HG03097 (cell line): ENCODE measurements at regions not wholly inside any gene's neighbourhood (a gene's known extent, or its start where the extent isn't known, plus 50 kb on each side); places are given as distances from the start of the nearest gene placed in this dataset.

Experiments
- ATAC-seq: cut with Tn5 transposase; IDR thresholded peaks from one replicate; pipeline ENCODE4 v1.9.1; 2021; ENCODE audit not compliant: unreplicated experiment, low FRiP score

DNA sequence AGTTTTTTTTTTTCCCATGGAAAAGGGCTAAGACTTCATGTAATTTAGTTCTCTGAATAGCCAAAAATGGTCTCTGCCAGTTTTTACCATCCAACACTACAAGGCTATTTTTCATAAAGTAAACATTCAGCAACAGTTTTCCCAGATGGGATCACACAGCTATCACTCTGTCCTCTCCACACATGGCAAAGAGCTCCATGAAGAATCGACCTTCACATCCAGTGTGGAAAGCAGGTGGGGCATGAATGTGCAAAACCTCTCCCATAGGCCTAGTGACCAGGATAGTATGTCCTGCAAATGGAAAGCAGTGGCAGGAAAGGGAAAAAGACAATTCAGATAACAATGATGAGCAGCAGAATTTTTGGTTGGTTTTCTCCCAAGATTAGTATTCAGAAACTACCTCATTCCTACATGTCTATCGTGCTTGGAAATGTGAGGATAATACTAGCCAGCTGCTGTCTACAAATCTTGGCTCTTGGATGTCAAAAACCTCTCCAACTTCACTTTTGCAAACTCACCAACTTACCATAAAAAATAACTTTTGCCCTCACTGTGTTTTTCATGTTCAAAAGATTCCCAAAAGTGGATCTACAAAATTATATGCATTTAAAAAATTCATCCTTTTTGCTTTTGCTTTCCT, 159.7 kb upstream of the MCHR2 start:
- no peak for ATAC-seq

DNA sequence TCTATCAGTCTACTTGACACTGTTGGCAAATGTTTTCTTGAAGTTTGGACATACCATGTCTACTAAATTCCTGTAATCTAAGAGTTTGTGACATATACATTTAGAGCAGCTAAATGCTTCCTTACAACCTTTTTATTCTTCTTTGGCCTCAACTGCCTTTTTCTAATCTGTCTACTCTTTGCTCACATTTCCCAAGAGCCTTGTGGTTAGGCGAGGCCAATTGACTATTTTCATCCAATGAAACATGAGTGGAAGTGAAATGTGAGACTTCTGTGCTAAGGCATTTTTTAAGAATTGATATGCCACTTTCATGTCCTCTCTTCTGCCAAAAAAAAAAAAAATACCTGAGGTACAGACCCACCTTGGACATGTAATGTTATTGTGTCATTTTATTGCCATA, 158.2 kb upstream of the MCHR2 start:
- ATAC-seq, result no peak

DNA sequence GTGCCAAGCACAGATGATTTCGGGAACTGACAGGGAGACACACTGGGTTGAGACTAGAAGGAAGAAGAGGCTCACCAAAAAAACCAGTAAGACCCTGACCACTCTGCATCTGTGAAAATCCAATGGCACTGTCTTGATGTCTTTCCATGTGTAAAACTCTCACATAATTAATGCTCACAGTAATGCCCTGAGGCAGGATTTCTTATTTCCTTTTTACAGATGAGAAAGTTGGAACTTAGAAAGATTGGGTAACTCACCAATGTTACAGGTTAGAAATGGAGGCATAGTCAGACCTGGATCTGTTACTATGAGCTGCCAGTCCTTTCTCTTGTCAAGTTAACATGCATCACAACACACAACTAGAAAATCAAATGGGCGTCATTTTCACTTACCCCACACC, 151.0 kb upstream of the MCHR2 start:
- ATAC-seq, result no peak

DNA sequence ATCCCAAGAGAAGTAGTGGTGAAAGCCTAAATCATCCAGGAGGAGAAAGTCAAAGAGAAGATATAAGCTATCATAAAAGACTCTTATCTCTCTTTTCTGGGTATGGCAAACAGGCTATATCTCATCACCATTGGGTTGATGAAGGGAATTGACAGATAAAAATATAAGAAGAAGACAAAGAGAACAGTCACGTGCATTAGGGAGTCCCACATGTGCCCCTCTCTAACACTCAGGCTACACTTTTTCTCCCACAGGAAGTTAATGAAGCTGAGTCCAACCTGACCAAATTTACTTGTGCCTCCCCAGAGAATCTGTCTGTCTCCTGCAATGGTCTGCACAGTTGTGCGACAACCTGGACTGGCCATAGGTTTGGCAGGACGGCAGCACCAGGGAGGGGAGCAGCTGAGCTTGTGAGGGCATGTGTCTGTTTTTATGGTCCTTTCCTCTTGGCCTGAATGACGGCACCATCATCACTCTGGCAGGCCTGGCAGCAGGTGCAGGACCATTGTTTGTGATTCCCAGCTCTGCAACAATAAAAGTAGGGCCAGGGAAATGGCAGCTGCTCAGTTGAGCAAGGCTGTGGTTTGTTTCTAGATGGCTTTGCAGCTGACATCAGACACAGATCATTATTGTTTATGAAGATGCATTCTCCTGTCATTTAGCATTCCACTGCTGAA, 144.5 kb upstream of the MCHR2 start:
- ATAC-seq, result no peak

DNA sequence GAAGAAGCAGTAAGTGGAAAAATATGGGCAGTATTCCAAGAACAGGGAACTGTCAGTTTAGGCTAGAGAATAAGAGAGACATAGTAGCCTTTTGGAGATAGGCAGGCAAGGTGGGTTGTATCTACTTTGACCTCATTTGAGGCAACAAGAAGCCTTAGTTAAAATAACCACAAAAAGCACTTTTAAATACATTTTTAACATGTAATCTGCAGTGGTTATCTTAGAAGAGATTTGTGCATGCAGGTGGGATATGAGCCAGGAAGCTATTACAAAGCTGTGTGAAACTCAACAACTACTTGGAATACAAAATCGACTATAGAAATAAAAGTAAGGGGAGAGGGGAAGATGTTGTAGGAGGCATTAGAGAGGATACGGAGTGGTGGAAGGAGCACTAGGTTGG, 143.7 kb upstream of the MCHR2 start:
- no peak for ATAC-seq

DNA sequence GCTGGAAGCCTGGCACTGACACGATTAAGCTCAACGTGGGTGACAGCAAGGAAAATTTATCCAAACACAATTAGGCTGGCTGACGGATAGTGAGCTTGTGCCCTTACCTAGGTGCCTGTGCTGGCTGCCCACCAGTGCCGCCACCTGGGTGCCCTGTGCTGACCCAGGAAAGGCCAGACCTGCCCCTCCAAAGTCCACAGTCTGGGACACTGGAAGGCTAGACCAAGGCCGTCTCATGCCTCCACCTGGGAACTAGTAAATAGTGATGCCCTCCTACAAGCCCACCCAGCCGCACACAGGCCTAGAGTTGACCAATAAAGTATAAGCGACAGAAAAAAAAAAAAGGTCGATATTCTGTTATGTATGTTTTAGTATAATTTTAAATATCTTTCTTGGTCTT, 142.6 kb upstream of the MCHR2 start:
- ATAC-seq, result no peak

DNA sequence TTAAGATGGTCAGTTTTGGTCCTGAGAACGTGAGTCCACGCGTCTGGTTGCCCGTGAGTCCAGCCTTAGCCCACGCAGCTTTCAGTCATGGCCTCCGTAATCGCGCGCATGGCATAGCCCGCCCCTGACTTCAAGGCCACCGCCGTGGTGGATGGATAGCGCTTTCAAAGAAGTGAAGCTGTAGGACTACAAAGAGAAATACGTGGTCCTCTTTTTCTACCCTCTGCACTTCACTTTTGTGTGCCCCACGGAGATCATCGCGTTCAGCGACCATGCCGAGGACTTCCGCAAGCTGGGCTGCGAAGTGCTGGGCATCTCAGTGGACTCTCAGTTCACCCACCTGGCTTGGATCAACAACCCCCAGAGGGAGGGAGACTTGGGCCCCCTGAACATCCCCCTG, 142.0 kb upstream of the MCHR2 start:
- ATAC-seq, result no peak

DNA sequence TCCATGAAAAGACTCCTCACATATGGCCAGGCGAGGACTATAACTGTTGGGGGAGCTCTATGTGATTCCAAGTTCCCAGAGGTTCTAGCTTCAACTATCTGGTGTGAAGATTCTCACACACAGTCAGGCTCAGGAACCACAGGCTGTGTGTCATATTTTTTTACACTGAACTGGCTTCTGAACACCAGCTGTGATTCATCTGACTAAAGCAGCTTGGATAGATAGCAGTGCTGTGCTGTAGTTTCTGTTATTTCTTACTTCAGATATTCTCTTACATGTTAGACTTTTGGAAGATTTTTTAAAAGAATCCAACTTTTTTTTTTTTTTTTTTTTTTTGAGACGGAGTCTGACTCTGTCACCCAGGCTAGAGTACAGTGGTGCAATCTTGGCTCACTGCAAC, 140.7 kb upstream of the MCHR2 start:
- no peak for ATAC-seq

DNA sequence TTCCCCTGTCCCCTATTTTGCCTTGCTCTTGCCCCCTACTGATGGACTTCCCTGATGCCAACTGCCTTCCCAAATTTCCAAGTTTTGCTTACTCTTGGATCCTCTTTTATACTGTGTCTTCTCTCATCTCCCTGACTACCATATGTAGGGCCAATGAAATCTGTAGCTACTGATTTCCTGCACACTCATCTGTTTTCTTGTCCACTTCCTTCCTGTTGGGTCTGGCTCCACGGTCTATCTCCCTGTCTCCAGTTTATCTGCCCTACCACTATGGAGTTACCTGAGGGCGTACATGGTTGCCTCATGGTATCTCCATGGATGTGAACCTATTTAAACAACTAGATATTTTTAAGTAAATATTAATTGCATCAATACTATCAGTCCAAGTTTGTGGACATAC, 140.3 kb upstream of the MCHR2 start:
- no peak for ATAC-seq

DNA sequence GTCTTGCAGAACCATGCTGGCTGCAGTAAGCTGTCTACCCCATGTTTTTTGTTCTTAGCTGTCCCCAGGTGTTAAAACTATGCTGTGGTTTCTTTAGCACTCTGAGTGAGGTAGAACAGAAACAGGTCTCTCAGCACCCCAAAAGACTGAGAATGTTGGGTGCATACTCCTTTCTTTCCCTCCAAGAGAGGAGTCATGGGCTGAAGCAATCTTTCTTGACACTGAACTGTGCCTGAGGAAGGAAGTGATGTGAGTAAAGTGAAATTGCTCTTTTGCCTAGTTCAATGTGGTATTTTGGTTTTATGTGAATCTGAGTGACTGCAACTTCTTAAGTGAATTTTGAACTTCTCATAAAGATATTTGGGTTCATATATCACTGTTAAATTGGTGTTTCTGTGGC, 138.0 kb upstream of the MCHR2 start:
- ATAC-seq, result no peak

DNA sequence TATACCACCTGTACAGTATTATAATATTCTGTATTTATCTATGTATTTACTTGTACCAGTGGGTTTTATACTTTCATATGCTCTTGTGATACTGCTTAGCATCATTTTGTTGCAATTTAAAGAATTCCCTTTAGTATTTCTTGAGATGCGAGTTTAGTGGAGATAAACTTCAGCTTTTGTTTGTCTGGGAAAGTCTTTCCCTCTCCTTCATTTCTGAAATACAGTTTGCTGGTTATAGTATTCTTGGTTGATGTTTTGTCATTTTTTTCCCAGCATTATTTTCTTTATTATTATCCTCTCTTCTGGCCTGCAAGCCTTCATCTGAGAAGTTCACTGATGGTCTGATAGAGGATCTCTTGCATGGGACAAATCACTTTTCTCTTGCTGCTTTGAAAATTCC, 136.6 kb upstream of the MCHR2 start:
- no peak for ATAC-seq

DNA sequence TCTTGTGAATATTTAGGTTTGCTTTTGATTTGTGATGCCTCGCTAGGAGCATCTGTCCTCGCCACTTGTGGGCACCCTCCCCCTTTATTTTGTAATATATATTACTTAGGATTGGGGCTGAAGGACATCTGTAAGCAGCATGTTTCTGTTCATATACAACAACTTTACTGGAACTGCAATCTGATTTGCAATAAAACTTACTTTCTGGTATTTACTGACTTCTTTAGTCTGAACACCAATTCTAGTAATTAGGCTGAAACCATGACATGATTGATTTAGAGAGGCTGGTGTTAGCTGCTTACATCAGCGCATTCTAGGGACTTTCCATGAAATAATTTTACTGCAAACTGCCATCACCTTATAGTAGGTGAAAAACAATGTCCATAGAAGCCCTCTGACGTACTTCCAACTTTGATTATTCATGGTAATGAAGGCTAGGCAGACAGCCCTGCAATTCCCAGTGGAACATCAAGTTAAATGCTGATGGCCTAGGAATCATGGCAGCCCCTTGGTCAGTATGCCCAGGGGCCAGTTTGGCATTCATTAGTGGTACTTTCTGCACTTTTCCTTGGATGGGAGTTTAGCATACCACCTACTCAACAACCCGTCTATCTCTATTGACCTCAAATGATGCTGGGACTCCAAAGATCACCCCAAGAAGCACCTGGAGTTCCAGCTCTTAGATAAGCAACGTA, 132.9 kb upstream of the MCHR2 start:
- no peak for ATAC-seq

DNA sequence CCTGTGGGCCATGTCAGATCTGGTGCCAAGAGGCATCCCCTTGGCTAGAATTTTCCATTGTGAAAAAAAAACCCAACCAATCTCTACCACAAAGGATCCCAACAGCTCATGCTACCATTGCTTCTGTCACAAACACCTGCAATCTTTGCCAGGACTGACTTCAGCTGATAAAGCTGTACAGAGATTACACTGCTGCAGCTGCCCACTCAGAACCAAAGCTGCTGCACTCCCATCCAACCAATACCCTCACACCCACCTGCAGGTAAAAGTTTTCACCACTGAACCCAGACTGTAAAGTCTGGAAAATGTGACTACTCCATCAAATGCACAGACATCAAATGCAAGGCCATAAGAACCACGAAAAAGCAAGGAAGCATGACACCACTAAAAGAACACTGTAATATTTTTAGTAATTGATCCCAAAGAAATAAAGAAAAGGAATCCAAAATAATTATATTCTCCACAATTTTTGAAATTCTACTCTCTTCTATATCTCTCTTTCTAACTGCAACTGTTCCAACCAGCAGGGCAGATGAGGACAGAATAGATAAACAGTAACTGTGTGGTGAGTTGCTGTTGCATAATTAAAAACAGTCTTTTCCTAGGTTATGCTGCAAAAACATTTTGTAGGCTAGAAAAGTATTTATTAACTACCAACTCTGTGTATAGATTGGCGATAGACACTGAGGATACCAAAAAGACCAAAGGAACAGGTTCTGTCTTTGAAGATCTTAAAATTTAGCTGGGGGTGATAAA, 128.0 kb upstream of the MCHR2 start:
- no peak for ATAC-seq

DNA sequence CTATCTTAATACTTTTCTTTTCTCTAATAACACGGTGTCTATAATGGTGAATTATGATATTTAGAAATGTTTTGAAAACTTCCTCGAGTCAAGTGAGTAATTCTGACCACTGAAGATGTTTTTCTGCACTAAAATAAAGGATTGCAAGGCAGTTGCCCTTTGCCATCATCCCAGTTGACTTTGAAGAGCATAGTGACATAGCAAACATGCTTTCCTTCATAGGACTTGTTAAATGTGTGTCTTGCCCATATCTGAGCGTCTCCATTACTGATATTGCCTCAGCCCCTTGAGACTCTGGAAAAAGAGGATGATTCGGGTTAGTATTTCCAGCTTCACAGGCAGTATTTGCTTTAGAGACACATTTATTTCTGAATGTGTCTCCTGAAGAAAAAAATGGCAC, 125.2 kb upstream of the MCHR2 start:
- no peak for ATAC-seq

DNA sequence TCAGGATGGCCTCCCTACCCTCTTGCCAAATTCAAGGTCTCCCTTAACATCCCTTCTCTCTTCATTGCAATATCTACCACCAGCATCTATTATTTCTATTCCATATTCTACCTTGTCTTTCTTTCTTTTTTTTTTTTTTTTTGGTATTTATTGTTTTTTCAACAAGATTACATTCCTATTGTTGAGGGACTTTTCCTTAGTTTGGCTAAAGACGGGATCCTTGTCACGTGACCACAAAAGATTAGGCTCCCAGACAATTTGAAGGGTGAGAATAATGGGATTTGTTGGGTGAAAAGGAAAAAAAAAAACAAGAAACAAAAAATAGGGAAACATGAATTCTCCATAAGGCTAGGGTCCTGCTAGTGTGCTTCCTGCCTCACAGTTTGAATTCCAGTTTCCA, 124.3 kb upstream of the MCHR2 start:
- no peak for ATAC-seq

DNA sequence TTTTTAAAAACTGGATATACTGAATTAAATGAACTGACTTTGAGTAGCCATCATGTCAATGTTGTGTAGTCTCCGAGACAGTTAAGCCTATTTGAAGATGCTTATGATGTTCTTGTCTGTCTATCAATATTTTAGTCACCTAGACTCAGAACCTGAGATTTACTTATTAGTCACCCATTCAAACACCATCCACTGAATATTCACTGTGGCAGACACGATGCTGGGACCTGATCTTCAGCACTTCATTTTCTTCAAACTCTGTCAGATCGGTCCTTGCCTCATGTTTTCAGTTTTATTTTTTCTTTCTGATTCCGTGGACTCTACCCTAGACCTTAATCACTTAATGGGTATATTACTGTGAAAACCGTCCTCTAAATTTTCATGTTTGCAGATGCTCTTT, 123.7 kb upstream of the MCHR2 start:
- no peak for ATAC-seq

DNA sequence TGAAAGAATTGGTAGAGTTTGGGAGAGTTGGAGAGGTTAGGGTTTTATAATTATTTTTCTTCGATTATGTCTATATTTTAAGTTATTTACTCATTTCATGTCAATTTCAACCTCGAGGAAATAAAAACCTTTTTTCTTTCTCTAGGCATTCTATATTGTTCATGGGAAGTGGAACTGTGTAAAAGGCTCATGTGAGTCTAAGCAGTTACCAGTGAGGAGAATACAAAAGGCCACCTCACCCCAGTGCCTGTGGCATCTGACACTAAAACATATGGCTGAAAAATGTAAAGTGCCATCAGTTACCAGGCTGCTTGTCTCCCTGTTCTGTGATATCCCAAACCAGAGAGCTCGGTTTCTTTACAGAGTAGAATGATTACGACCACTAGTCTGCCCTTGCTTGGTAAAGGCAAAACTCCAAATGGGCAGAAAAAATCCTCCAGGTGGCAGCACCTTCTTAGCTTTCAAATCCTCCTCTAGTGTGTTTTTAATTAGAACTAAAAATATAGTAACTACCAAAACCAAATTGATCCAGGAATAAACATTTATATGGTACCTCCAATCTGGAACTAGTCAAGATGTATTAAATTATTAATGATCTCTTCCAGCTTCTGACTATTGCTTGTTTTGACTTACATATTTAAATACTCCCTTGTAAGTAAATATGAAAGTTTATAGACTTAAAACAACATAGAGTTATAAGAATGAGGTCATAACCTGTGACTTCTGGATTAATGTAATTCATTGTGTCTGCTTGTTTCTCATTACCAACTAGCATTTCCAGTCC, 122.6 kb upstream of the MCHR2 start:
- ATAC-seq, result no peak

DNA sequence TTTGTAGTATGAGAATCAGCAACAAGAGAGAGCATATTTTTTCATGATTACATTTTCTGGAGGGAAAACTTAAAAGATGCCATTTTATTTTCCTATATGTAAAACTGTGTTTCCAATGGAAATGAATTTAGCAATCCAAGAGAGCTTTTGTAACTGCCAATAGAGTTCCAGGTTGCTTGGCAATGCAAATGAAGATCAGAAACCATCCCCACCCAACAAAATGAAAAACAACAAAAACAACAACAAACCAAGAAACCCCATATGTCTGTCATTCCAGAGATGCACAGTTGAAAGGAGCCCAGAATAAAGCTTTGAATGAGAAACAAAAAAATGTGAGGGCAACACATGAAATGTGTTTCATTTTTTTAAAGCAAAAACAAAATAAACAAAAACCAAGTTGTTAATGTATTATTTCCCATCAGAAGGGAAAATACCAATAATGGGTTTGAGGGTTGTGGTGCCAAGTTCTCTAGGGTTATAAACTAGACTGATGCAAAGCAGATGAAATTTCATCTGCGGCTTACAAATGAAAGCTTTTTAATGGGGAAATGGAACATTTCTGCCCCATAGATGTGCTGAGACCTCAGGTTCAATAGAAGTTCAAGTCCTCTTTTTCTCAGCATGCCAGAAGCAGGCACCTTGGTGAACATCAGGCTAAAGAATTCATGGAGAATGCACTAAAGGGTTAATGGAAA, 121.5 kb upstream of the MCHR2 start:
- ATAC-seq, result no peak

DNA sequence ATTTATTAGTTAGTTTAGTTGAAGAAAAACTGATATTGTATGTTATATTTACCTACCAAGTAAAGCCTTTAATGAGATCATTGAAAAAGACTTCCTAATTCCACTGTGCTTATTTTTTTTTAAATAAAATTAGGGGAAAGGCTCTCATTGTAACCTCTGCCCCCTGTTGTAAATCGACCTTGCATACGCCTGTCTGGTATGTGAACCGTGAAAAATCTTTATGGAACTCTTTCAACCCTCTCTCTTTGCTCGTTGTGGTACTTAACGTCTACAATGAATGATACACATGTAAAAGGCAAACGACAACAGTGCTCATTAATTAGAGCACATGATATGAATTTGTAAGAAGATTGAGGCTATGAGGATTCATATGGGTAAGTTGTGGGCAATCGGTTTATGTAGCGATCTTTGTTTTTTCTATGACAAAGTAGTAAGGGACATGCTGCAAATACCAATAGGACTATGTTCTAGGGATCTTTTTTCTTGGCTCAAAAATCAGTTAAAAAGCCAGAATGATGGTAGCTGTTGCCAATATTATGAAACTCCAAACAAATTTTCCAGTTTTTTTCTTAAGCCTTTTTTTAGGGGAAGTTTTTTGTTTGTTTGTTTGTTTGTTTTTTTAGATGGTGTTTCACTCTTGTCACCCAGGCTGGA, 119.0 kb upstream of the MCHR2 start:
- no peak for ATAC-seq
